ENCODE measurements at regions not wholly inside any gene's neighbourhood (a gene's known extent, or its start where the extent isn't known, plus 50 kb on each side); places are given as distances from the start of the nearest gene placed in this dataset.

DNA sequence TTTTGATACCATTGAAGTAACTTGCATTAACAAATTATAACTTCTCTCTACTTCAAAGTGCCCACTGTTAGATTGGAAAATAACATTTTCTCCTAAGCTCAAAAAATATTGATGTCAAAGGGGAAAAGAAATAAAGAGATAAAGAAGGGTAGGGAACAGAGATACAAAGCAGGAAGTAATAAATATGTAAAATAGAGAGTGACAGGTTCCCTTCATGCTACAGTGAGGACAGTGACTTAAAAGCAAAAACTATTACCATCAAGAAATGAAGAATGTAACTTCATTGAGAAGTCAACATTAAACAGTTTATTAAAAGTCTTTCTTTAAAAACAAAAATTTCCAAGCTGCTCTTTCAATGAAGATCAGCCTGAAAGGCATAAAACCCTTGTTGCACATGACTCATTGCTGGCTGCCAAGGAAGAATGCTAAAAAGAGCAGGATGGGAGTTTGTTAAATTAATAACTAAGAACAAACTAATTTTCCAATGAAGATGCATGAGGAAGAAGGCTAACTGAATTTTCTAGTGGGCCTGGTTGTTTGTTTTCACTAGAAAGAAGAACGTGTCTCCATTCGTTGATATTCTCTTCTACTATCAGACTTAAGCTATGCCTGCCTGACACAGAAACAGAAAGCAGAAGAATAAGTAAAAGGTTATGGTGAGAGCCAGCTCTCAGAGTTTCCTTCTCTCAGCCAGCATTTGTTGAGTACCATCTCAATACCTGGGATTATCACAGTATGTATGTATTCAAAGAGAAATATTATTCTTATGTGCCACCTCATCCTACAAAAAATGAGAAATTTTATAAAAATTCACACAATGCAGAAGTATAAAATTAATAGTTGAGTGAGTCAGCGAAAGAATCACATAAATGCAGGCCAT is 197.8 kb upstream of the NREP start:
- TF ChIP-seq POLR2A (IDR thresholded peaks at IDR 0.05; ENCODE audit: extremely low read depth, insufficient read length): no peak
- DNase-seq (ENCODE audit: low read depth): no peak
- no peak overlapping the region for H3K4me3 ChIP-seq (ENCODE audit: low read depth, low read length)

DNA sequence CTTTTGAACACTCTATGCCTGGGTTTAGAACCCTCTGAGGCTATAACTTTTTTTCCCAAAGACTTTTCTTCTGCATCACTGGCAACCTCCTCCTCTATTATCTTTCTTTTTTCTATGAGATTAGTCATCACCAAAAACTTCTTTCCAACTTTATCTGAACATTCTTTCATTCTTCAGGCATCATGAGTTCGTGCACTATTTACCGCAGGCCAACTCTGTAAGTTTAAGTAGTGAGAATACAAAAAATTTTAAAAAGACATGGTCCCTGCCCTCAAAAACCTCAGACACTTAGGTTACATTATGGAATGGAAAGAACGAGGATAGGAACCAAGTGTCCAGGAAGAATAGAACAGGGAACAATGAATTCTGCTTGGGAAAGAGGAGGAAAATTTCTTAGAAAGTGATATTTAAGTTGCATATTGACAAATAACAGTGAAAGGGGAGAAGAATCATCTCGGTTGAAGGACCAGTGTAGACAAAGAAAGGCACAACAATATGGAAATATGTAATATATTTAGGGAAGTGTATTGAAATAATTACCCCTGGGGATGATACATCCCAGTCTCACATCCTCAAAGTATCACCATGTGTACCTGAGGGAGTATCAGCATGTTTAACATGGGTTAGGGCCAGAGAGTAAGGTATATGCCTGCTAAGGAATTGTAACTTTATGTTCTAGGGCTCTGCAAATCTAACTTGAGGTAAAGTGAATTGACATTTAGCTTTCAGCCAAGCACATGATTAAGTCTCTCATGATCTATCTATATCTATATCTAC is 196.5 kb upstream of the NREP start:
- no peak overlapping the region for H3K4me3 ChIP-seq (ENCODE audit: low read depth, low read length)
- TF ChIP-seq, protein P1, sequence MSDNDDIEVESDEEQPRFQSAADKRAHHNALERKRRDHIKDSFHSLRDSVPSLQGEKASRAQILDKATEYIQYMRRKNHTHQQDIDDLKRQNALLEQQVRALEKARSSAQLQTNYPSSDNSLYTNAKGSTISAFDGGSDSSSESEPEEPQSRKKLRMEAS (IDR thresholded peaks at IDR 0.05; ENCODE audit: low read depth, low read length): no peak
- TF ChIP-seq POLR2A (IDR thresholded peaks at IDR 0.05; ENCODE audit: extremely low read depth, insufficient read length): no peak
- no peak for TF ChIP-seq MYC (IDR thresholded peaks at IDR 0.05; ENCODE audit: low read depth, low read length)
- TF ChIP-seq, protein P2, sequence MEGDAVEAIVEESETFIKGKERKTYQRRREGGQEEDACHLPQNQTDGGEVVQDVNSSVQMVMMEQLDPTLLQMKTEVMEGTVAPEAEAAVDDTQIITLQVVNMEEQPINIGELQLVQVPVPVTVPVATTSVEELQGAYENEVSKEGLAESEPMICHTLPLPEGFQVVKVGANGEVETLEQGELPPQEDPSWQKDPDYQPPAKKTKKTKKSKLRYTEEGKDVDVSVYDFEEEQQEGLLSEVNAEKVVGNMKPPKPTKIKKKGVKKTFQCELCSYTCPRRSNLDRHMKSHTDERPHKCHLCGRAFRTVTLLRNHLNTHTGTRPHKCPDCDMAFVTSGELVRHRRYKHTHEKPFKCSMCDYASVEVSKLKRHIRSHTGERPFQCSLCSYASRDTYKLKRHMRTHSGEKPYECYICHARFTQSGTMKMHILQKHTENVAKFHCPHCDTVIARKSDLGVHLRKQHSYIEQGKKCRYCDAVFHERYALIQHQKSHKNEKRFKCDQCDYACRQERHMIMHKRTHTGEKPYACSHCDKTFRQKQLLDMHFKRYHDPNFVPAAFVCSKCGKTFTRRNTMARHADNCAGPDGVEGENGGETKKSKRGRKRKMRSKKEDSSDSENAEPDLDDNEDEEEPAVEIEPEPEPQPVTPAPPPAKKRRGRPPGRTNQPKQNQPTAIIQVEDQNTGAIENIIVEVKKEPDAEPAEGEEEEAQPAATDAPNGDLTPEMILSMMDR (IDR thresholded peaks at IDR 0.05; ENCODE audit: low read depth, low read length): no peak
- DNase-seq (ENCODE audit: low read depth): no peak

DNA sequence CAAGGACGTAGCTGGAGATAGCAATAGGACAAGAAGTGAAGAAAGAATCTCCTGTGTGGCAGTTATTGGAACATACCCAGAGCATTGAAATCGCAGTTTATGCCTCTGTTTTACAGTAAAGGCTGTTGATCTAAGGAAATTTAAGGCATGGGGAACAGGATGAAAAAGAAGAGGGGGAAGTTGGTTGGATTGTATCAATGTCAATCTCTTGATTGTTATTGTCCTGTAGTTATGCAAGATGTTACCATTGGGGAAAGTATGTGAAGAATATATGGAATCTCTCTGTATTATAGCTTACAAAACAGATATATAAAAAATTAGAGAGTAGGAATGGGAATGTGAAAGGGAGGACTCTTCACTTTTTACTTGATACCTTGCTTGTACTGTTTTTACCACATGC is 195.6 kb upstream of the NREP start:
- DNase-seq (ENCODE audit: low read depth): no peak
- H3K4me3 ChIP-seq (ENCODE audit: low read depth, low read length): no peak overlapping the region
- TF ChIP-seq, protein P2 (IDR thresholded peaks at IDR 0.05; ENCODE audit: low read depth, low read length): no peak
- no peak for TF ChIP-seq POLR2A (IDR thresholded peaks at IDR 0.05; ENCODE audit: extremely low read depth, insufficient read length)
- TF ChIP-seq, protein P1 (IDR thresholded peaks at IDR 0.05; ENCODE audit: low read depth, low read length): no peak
- no peak for TF ChIP-seq MYC (IDR thresholded peaks at IDR 0.05; ENCODE audit: low read depth, low read length)

DNA sequence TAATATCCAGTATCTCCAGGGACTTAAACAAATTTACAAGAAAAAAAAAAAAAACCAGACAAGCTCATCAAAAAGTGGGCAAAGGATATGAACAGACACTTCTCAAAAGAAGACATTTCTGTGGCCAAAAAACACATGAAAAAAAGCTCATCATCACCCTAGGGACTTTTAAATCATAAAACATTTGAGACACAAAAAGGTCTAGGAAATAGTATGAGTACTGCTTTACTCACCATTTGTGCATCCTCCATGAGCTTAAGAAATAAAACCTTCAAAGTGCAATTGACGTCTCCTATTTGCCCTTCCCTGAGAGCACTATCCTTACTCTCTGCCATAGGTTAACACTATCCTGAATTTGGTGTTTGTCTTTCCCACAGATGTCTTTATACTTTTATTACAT is 193.7 kb upstream of the NREP start:
- TF ChIP-seq MYC (IDR thresholded peaks at IDR 0.05; ENCODE audit: low read depth, low read length) (no peak), POLR2A (IDR thresholded peaks at IDR 0.05; ENCODE audit: extremely low read depth, insufficient read length) (no peak)
- TF ChIP-seq, protein P1 (IDR thresholded peaks at IDR 0.05; ENCODE audit: low read depth, low read length): no peak
- TF ChIP-seq, protein P2 (IDR thresholded peaks at IDR 0.05; ENCODE audit: low read depth, low read length): no peak
- DNase-seq (ENCODE audit: low read depth): no peak
- H3K4me3 ChIP-seq (ENCODE audit: low read depth, low read length): no peak overlapping the region

DNA sequence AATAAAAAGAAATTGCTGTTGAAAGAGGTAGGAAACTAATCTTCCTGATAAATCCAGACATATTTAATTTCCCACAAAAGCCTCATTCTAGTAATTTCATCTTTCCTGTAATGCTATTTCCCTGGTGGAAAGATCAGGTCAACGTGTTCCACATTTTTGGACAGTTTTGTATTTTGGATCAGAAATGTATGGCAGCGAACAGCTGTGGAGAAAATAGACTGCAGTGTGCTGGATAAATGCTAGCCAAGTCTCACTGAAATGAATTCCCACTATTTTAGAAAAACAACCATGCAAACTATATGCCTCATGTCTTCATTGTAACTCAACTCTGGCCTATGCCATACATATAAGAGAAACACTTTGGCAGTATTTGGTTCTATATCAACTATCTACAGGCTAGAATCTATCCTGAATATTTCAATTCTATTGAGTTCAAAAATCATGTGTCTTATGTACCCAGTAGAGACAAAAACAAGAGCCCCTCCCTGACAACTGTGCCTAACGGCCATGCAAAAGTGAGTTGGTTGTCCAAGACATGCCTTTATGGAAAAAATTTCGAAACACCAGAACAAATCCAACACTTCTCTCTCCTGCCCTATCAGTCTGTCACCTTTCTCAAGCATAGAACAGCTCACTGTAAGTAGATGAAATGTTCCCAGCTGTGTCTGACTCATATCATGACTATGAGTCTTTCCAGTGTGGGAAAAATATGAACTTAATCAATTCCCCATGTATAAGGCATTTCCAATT is 191.3 kb upstream of the NREP start:
- no peak for DNase-seq (ENCODE audit: low read depth)
- H3K4me3 ChIP-seq (ENCODE audit: low read depth, low read length): no peak overlapping the region
- TF ChIP-seq, protein P1 (IDR thresholded peaks at IDR 0.05; ENCODE audit: low read depth, low read length): no peak
- TF ChIP-seq, protein P2 (IDR thresholded peaks at IDR 0.05; ENCODE audit: low read depth, low read length): no peak
- TF ChIP-seq POLR2A (IDR thresholded peaks at IDR 0.05; ENCODE audit: extremely low read depth, insufficient read length) (no peak), MYC (IDR thresholded peaks at IDR 0.05; ENCODE audit: low read depth, low read length) (no peak)
